SK-N-SH (cell line): ENCODE measurements at regions not wholly inside any gene's neighbourhood (a gene's known extent, or its start where the extent isn't known, plus 50 kb on each side); places are given as distances from the start of the nearest gene placed in this dataset.

Experiments used
- CTCF ChIA-PET: fragments of 300-600, 350-600 bp; formaldehyde crosslinking; extraction: SDS; loops from one replicate; lab custom pipeline; 2021; lab: Yijun Ruan, JAX
- POLR2A ChIA-PET: fragments of 350-600 bp; sonication (Branson Sonifier 250); formaldehyde crosslinking; extraction: SDS; loops from one replicate; lab custom pipeline; 2020; ENCODE audit warnings: antibody characterized with exemption, inconsistent platforms; lab: Yijun Ruan, JAX
- DNase-seq: peaks from one replicate; pipeline ENCODE4 v3.0.0; 2012
- H2AFZ ChIP-seq: fragments of 200-600 bp; sonication (generic); 2 replicates; pipeline ENCODE4 v1.8.1; 2016; ENCODE audit warnings: antibody characterized with exemption, mild to moderate bottlenecking, low read depth
- H3F3A ChIP-seq: fragments of 200-600 bp; sonication (generic); replicated peaks from 2 replicates; pipeline ENCODE3; 2016; ENCODE audit warnings: antibody characterized with exemption, mild to moderate bottlenecking; ENCODE audit not compliant: insufficient read depth
- H3K27ac ChIP-seq, 2 experiments: fragments of 200-500 bp in 1 of 2; fragments of 200-600 bp in 1 of 2; sonication (Bioruptor generic) in 1 of 2; sonication (generic), shearing (Covaris generic) in 1 of 2; 2 replicates each; pipeline versions ENCODE4 v1.5.1 to v1.6.1; 2014 to 2016; ENCODE audit warnings: low read depth in 2 of 2, inconsistent platforms in 1 of 2, low read length in 1 of 2, mild to moderate bottlenecking in 1 of 2, mixed read lengths in 1 of 2
- H3K27me3 ChIP-seq: fragments of 200-600 bp; sonication (generic), shearing (Covaris generic); 2 replicates; pipeline ENCODE4 v1.6.1; 2016; ENCODE audit warnings: mixed run types; ENCODE audit not compliant: insufficient read depth
- H3K36me3 ChIP-seq, 2 experiments: fragments of 200-500 bp in 1 of 2; fragments of 200-600 bp in 1 of 2; sonication (Bioruptor generic) in 1 of 2; sonication (generic) in 1 of 2; replicated peaks in 1 of 2; 2 replicates each; pipeline versions ENCODE3 to v1.5.1; 2014 to 2016; ENCODE audit warnings: low read length in 1 of 2, mild to moderate bottlenecking in 1 of 2; ENCODE audit not compliant: insufficient read depth in 2 of 2, control insufficient read depth in 1 of 2
- H3K4me1 ChIP-seq, 2 experiments: fragments of 200-500 bp in 1 of 2; fragments of 200-600 bp in 1 of 2; sonication (Bioruptor generic) in 1 of 2; sonication (generic), shearing (Covaris generic) in 1 of 2; 2 replicates each; pipeline versions ENCODE4 v1.5.1 to v1.6.1; 2014 to 2016; ENCODE audit warnings: low read depth in 1 of 2, low read length in 1 of 2, mixed run types in 1 of 2; ENCODE audit not compliant: insufficient read depth in 2 of 2, control insufficient read depth in 1 of 2
- H3K4me2 ChIP-seq: fragments of 200-600 bp; sonication (generic), shearing (Covaris generic); 2 replicates; pipeline ENCODE4 v1.6.1; 2017; ENCODE audit warnings: mixed run types
- H3K4me3 ChIP-seq, 2 experiments: fragments of 200-500 bp in 1 of 2; fragments of 200-600 bp in 1 of 2; sonication (Bioruptor generic) in 1 of 2; sonication (generic), shearing (Covaris generic) in 1 of 2; 2 replicates each; pipeline versions ENCODE4 v1.5.1 to v1.8.1; 2014 to 2016; ENCODE audit warnings: low read depth in 2 of 2, inconsistent platforms in 1 of 2, low read length in 1 of 2, mild to moderate bottlenecking in 1 of 2, mixed read lengths in 1 of 2, moderate library complexity in 1 of 2
- H3K79me2 ChIP-seq: fragments of 200-600 bp; sonication (generic); 2 replicates; pipeline ENCODE4 v1.8.1; 2017; ENCODE audit warnings: mild to moderate bottlenecking; ENCODE audit not compliant: insufficient read depth
- H3K9ac ChIP-seq: fragments of 200-600 bp; sonication (generic); 2 replicates; pipeline ENCODE4 v1.6.1; 2017; ENCODE audit warnings: mixed run types
- H3K9me2 ChIP-seq: fragments of 200-600 bp; sonication (generic); 2 replicates; pipeline ENCODE4 v1.6.1; 2017; ENCODE audit warnings: mixed run types
- H3K9me3 ChIP-seq: fragments of 200-600 bp; sonication (generic); 2 replicates; pipeline ENCODE4 v1.6.1; 2017; ENCODE audit warnings: mixed run types, mild to moderate bottlenecking, moderate library complexity
- H4K20me1 ChIP-seq: fragments of 200-600 bp; sonication (generic); 2 replicates; pipeline ENCODE4 v1.6.1; 2017; ENCODE audit warnings: mild to moderate bottlenecking, mixed run types; ENCODE audit not compliant: insufficient read depth
- CTCF ChIP-seq: fragments of 200-600 bp; sonication (generic); IDR thresholded peaks from 2 replicates; pipeline ENCODE4 v1.6.1; 2017; ENCODE audit warnings: antibody characterized with exemption, mild to moderate bottlenecking, moderate library complexity
- ELF1 ChIP-seq: IDR thresholded peaks from 2 replicates; pipeline ENCODE4 v1.4.0; 2012
- EP300 ChIP-seq, 2 experiments: IDR thresholded peaks; 2 replicates each; pipeline versions ENCODE4 v1.4.0 to v1.6.1; 2012; ENCODE audit warnings: borderline replicate concordance in 1 of 2, low read depth in 1 of 2, low read length in 1 of 2
- EZH2phosphoT487 ChIP-seq: fragments of 200-600 bp; sonication (generic); IDR thresholded peaks from 2 replicates; pipeline ENCODE4 v1.6.1; 2017; ENCODE audit warnings: low read depth, mixed run types, mild to moderate bottlenecking, antibody characterized with exemption, moderate library complexity, borderline replicate concordance
- FOSL2 ChIP-seq: IDR thresholded peaks from 2 replicates; pipeline ENCODE4 v1.4.0; 2012; ENCODE audit warnings: low read depth, mild to moderate bottlenecking, moderate library complexity, borderline replicate concordance
- FOXJ3 ChIP-seq: sonication (generic); formaldehyde crosslinking; IDR thresholded peaks from 2 replicates; pipeline ENCODE4 v1.5.1; 2020; ENCODE audit warnings: mild to moderate bottlenecking, missing genetic modification reagents
- FOXM1 ChIP-seq: IDR thresholded peaks from 2 replicates; pipeline ENCODE4 v1.4.0; 2012; ENCODE audit warnings: low read depth, mild to moderate bottlenecking
- GABPA ChIP-seq: IDR thresholded peaks from 2 replicates; pipeline ENCODE4 v1.4.0; 2012; ENCODE audit warnings: low read depth, mild to moderate bottlenecking
- GATA2 ChIP-seq: sonication (generic); formaldehyde crosslinking; IDR thresholded peaks from 2 replicates; pipeline ENCODE4 v1.5.0; 2020; ENCODE audit warnings: mild to moderate bottlenecking, missing genetic modification reagents
- JUND ChIP-seq: IDR thresholded peaks from 2 replicates; pipeline ENCODE4 v1.4.0; 2012
- MEF2A ChIP-seq: IDR thresholded peaks from 2 replicates; pipeline ENCODE4 v1.4.0; 2012; ENCODE audit warnings: low read depth, borderline replicate concordance
- NFIC ChIP-seq: IDR thresholded peaks from 2 replicates; pipeline ENCODE4 v1.4.0; 2012; ENCODE audit warnings: borderline replicate concordance
- RAD21 ChIP-seq: IDR thresholded peaks from 2 replicates; pipeline ENCODE4 v1.6.1; 2012; ENCODE audit warnings: mild to moderate bottlenecking, low read length
- RXRA ChIP-seq: IDR thresholded peaks from 2 replicates; pipeline ENCODE4 v1.4.0; 2012; ENCODE audit warnings: low read depth, mild to moderate bottlenecking, borderline replicate concordance
- SIN3A ChIP-seq: IDR thresholded peaks from 2 replicates; pipeline ENCODE4 v1.6.1; 2012; ENCODE audit warnings: low read depth, mild to moderate bottlenecking, low read length, moderate library complexity, borderline replicate concordance
- SMC3 ChIP-seq: IDR thresholded peaks from 2 replicates; pipeline ENCODE4 v1.6.1; 2012; ENCODE audit warnings: low read depth, low read length, improper control_type of control experiment
- TAF1 ChIP-seq: IDR thresholded peaks from 2 replicates; pipeline ENCODE4 v1.6.1; 2012; ENCODE audit warnings: low read depth, mild to moderate bottlenecking, low read length, moderate library complexity, borderline replicate concordance
- TEAD4 ChIP-seq: IDR thresholded peaks from 2 replicates; pipeline ENCODE4 v1.4.0; 2012; ENCODE audit warnings: mild to moderate bottlenecking, borderline replicate concordance; ENCODE audit not compliant: insufficient read depth
- YY1 ChIP-seq: IDR thresholded peaks from 2 replicates; pipeline ENCODE4 v1.4.0; 2012; ENCODE audit warnings: low read depth, mild to moderate bottlenecking
- ZBTB33 ChIP-seq: IDR thresholded peaks from 2 replicates; pipeline ENCODE4 v1.4.0; 2012; ENCODE audit warnings: low read depth, borderline replicate concordance
- WGBS: methylation state at CpG from one replicate; pipeline ENCODE4 v1.1.6; 2017; ENCODE audit warnings: low lambda C conversion rate; 5-methylcytosine and 5-hydroxymethylcytosine counted together
- TF ChIP-seq, protein P1 (sequence below): IDR thresholded peaks from 2 replicates; pipeline ENCODE4; 2012

- TF ChIP-seq TAF1 (no peak), TEAD4 (no peak), EZH2phosphoT487 (no peak), JUND (no peak), CTCF (no peak)
Observed at GRCh38 chr6:134772671-134773360, 177.1 kb downstream of the ALDH8A1 start (continued).

DNA sequence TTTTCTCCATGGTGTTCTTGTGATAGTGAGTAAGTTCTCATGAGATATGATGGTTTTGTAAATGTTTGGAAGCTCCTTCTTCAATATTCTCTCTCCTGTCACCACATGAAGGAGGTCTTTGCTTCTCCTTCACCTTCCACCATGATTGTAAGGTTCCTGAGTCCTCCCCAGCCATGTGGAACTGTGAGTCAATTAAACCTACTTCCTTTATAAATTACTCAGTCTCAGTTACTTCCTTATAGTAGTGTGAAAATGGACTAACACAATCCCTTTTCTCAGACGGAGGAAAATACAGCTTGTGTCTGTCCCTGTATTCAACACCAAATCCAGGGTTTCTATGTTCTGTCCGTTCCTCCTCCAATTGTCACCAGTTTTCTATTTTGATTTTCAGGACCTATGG, 181.0 kb downstream of the ALDH8A1 start:
- no peak overlapping the region for H3K4me2 ChIP-seq
- no peaks in the 10 kb centered on the region for H4K20me1 ChIP-seq
- no peak for DNase-seq
- CTCF ChIA-PET: interaction anchor here (1.3 kb wide), 1 partner anchor 35 kb away, joined by 3 read pairs; no protein-coding TSS in a partner anchor
- H3K79me2 ChIP-seq: no peaks in the 10 kb centered on the region
- H3K27me3 ChIP-seq: no peaks in the 10 kb centered on the region
- no peak overlapping the region for H3K9ac ChIP-seq
- no peak overlapping the region for H2AFZ ChIP-seq
- TF ChIP-seq YY1 (no peak), FOSL2 (no peak), EP300 (IDR thresholded peaks at IDR 0.05; ENCODE audit: borderline replicate concordance in 1 of 2, low read depth in 1 of 2, low read length in 1 of 2) (no peak), ELF1 (no peak), FOXM1 (no peak), EZH2phosphoT487 (no peak), TAF1 (no peak), MEF2A (no peak), GATA2 (no peak), FOXJ3 (CRISPR knock-in tag) (no peak), GABPA (no peak), SIN3A (no peak), RXRA (no peak), ZBTB33 (no peak), RAD21 (no peak), NFIC (no peak), CTCF (no peak), SMC3 (no peak)
- TF ChIP-seq, protein P1, sequence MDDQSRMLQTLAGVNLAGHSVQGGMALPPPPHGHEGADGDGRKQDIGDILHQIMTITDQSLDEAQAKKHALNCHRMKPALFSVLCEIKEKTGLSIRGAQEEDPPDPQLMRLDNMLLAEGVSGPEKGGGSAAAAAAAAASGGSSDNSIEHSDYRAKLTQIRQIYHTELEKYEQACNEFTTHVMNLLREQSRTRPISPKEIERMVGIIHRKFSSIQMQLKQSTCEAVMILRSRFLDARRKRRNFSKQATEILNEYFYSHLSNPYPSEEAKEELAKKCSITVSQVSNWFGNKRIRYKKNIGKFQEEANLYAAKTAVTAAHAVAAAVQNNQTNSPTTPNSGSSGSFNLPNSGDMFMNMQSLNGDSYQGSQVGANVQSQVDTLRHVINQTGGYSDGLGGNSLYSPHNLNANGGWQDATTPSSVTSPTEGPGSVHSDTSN: no peak
- TF ChIP-seq, all 33 proteins: peak for 0
- H3F3A ChIP-seq: no peaks in the 10 kb centered on the region
- no peaks in the 10 kb centered on the region for H3K36me3 ChIP-seq
- no peak overlapping the region for H3K27ac ChIP-seq
- 78% methylated on average over 2 of the region's 2 CpGs for WGBS
- no peaks in the 10 kb centered on the region for H3K9me2 ChIP-seq
- no peaks in the 10 kb centered on the region for H3K9me3 ChIP-seq
- no peak overlapping the region for H3K4me3 ChIP-seq
- no peaks in the 10 kb centered on the region for H3K4me1 ChIP-seq
- POLR2A ChIA-PET: no interaction called here
